ENCODE measurements at regions not wholly inside any gene's neighbourhood (a gene's known extent, or its start where the extent isn't known, plus 50 kb on each side); places are given as distances from the start of the nearest gene placed in this dataset.

DNA sequence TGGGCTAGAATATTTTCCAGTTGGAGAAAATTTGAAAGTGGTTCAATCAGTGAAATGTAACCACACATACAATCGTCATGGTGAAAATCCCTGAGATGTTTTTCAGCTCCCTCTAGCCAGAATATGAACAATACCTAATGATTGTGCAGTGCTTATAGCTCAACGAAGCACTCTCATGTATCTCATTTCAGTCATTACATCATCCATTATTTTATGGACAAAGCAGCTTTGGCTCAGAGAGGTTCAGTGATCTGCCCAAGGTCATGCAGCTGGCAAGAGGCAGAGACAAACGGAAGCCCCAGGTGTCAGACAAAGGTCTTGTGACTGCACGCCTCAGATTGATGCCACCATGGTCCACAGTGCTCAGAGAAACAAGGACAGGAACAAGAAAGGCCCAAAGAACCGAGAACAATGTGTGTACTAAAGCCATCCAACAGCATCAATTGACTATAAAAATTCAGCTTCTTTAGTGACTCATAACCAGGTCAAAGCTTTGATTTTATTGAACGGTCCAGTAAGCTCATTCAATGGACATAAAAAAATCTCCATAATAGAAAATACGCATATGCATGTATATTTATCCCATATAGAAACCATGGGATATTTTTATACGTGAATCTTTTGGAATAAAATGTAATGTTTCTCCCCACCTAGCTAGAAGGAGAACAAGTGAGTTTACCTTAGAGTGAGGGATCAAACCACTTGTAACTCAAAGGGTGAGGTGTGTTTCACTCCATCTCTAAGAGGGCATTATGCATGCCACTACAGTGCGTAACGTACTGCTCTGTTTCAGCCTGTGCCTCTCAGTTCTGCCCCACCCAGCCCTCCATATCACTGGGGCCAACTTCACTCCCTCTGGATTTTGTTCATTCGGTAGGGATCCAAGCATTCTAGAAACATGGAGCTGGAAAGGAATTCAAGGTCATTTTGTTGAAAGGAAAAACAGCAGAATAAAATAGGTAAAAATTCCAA, 141.8 kb downstream of the GRIN2B start:
- Histone ChIP-seq H3K9me3 (replicated peaks; ENCODE audit: low read length) (no peaks in the 10 kb centered on the region), H3K4me2 (ENCODE audit: low read length) (no peak overlapping the region), H3K36me3 (ENCODE audit: insufficient read depth, low read length) (no peaks in the 10 kb centered on the region), H3K9ac (ENCODE audit: low read depth, low read length) (no peak overlapping the region), H3K4me3 (ENCODE audit: low read length) (no peak overlapping the region), H3K27me3 (ENCODE audit: control insufficient read depth, insufficient read depth, low read length) (no peaks in the 10 kb centered on the region), H3K4me1 (ENCODE audit: control insufficient read depth, insufficient read depth, low read length) (no peaks in the 10 kb centered on the region)

DNA sequence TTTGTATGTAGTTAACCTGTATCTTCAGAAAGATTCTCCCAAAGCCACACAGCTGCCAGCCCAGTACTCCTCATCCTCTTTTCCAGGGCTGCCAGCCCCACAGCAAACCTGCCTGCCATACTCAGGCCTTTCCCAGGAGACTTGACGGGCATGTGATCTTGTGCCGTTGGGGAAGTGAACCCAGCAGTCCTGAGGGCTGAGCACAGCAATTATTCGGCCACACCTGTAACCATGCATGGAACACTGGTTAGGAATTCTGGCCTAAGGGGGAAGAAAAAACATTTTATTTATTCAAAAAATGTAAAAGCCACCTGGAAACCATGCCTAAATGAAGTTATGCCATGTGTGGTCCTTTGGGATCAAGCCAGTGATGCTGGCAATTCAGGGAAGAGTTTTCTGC, 145.3 kb downstream of the GRIN2B start:
- Histone ChIP-seq H3K9me3 (replicated peaks; ENCODE audit: low read length) (no peaks in the 10 kb centered on the region), H3K36me3 (ENCODE audit: insufficient read depth, low read length) (no peaks in the 10 kb centered on the region), H3K4me1 (ENCODE audit: control insufficient read depth, insufficient read depth, low read length) (no peaks in the 10 kb centered on the region), H3K4me3 (ENCODE audit: low read length) (no peak overlapping the region), H3K9ac (ENCODE audit: low read depth, low read length) (no peak overlapping the region), H3K27me3 (ENCODE audit: control insufficient read depth, insufficient read depth, low read length) (no peaks in the 10 kb centered on the region), H3K4me2 (ENCODE audit: low read length) (no peak overlapping the region)

DNA sequence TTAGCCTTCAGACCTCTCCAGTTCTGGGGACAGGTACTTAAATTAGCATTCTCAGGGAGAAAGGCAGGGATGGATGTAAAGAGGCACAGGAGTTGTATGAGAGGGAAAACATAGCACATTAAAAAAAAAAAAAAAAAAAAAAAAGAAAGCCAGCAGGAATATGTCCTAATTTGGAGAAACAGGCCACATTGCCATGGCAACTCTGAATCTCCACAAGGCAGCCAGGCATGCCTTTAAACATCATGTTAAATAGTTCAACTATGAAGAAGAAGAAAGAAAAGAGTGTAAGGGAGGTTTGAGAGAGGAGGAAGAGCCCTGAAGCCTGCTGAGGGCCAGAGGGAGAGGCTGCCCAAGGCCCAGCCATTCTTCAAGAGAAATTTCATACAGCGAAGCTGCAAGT, 145.8 kb downstream of the GRIN2B start:
- no peak overlapping the region for H3K4me2 ChIP-seq (ENCODE audit: low read length)
- no peak overlapping the region for H3K9ac ChIP-seq (ENCODE audit: low read depth, low read length)
- H3K36me3 ChIP-seq (ENCODE audit: insufficient read depth, low read length), result no peaks in the 10 kb centered on the region
- H3K9me3 ChIP-seq (replicated peaks; ENCODE audit: low read length), result no peaks in the 10 kb centered on the region
- H3K27me3 ChIP-seq (ENCODE audit: control insufficient read depth, insufficient read depth, low read length), result no peaks in the 10 kb centered on the region
- no peaks in the 10 kb centered on the region for H3K4me1 ChIP-seq (ENCODE audit: control insufficient read depth, insufficient read depth, low read length)
- no peak overlapping the region for H3K4me3 ChIP-seq (ENCODE audit: low read length)

DNA sequence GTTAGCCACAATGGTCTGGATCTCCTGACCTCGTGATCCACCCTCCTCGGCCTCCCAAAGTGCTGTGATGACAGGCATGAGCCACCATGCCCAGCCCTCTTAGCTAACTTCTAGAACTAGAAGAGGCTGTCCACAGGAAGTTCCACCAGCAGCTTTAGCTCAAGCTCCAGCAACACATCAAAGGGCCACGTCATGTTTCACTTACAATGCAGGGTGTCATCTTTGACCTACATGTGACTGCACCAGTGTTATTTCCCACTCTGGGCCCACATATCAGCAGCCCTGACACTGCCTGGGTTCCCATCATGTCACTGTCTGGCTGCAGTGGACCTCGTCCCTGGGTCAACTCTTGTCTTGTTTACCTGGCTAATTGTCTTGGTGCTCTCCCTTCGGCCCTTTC, 147.2 kb downstream of the GRIN2B start:
- Histone ChIP-seq H3K9ac (ENCODE audit: low read depth, low read length) (no peak overlapping the region), H3K4me2 (ENCODE audit: low read length) (no peak overlapping the region), H3K4me1 (ENCODE audit: control insufficient read depth, insufficient read depth, low read length) (no peaks in the 10 kb centered on the region), H3K27me3 (ENCODE audit: control insufficient read depth, insufficient read depth, low read length) (no peaks in the 10 kb centered on the region), H3K9me3 (replicated peaks; ENCODE audit: low read length) (no peaks in the 10 kb centered on the region), H3K36me3 (ENCODE audit: insufficient read depth, low read length) (no peaks in the 10 kb centered on the region), H3K4me3 (ENCODE audit: low read length) (no peak overlapping the region)

DNA sequence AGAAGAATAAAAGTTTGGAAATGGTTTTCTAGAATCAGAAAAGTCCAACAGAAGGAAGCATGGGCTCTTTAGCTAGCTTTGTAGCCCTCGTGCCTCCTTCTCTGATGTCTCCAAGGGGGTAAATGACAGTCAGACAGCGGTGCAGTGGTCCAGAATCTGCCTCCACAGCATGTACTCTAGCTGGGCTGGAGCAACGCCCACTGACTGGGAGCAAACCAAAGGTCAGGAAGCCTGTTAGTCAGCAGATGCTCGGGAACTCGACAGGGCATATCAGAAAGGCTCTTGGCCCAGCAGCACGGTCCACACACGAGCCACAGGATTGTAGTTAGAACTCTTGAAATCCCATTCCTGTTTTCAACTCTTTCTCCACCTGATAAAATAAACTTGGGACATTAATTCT, 164.3 kb downstream of the GRIN2B start:
- Histone ChIP-seq H3K4me3 (ENCODE audit: low read length) (no peak overlapping the region), H3K4me1 (ENCODE audit: control insufficient read depth, insufficient read depth, low read length) (no peaks in the 10 kb centered on the region), H3K9me3 (replicated peaks; ENCODE audit: low read length) (no peaks in the 10 kb centered on the region), H3K27me3 (ENCODE audit: control insufficient read depth, insufficient read depth, low read length) (no peaks in the 10 kb centered on the region), H3K36me3 (ENCODE audit: insufficient read depth, low read length) (no peaks in the 10 kb centered on the region), H3K4me2 (ENCODE audit: low read length) (no peak overlapping the region), H3K9ac (ENCODE audit: low read depth, low read length) (no peak overlapping the region)

DNA sequence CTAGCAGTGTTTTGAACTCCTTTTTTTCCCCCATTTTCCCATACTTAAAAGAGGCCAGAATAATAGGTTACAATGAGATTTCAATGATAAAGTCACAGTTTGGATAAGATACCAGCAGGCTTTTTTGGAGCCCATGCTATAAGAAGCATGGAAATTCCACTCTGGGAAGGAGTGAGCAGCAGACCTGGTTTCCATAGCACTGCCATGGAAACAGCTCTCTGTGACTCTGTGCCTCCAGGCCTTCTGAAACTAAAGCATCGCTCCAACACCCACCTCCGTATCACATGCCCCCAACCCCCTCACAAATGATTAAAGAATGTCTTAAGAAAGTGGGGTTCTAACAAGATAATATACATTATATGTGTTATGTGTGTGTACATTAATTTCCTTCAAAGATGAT, 165.0 kb downstream of the GRIN2B start:
- H3K9ac ChIP-seq (ENCODE audit: low read depth, low read length), result no peak overlapping the region
- no peaks in the 10 kb centered on the region for H3K9me3 ChIP-seq (replicated peaks; ENCODE audit: low read length)
- no peaks in the 10 kb centered on the region for H3K4me1 ChIP-seq (ENCODE audit: control insufficient read depth, insufficient read depth, low read length)
- H3K4me2 ChIP-seq (ENCODE audit: low read length), result no peak overlapping the region
- H3K4me3 ChIP-seq (ENCODE audit: low read length), result no peak overlapping the region
- no peaks in the 10 kb centered on the region for H3K27me3 ChIP-seq (ENCODE audit: control insufficient read depth, insufficient read depth, low read length)
- no peaks in the 10 kb centered on the region for H3K36me3 ChIP-seq (ENCODE audit: insufficient read depth, low read length)

DNA sequence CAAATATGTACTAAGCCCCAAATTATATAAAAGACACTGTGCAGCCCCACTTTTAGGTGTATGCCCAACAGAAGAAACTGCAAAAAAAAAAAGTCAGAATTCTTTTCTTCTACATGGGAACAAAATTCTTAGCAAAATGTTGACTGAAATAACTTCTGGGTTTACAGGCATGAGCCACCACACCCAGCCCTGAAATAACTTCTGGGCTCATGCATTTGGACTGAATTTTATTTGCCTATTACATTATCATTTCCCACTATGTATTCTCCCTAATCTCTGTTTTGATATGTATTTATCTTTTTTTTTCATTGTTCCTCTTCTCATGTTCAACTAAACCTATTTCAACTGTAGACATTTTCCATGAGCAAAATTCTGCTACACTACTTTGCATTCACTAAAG, 169.2 kb downstream of the GRIN2B start:
- Histone ChIP-seq H3K4me1 (ENCODE audit: control insufficient read depth, insufficient read depth, low read length) (no peaks in the 10 kb centered on the region), H3K9me3 (replicated peaks; ENCODE audit: low read length) (no peaks in the 10 kb centered on the region), H3K9ac (ENCODE audit: low read depth, low read length) (no peak overlapping the region), H3K36me3 (ENCODE audit: insufficient read depth, low read length) (no peaks in the 10 kb centered on the region), H3K4me2 (ENCODE audit: low read length) (no peak overlapping the region), H3K27me3 (ENCODE audit: control insufficient read depth, insufficient read depth, low read length) (no peaks in the 10 kb centered on the region), H3K4me3 (ENCODE audit: low read length) (no peak overlapping the region)

DNA sequence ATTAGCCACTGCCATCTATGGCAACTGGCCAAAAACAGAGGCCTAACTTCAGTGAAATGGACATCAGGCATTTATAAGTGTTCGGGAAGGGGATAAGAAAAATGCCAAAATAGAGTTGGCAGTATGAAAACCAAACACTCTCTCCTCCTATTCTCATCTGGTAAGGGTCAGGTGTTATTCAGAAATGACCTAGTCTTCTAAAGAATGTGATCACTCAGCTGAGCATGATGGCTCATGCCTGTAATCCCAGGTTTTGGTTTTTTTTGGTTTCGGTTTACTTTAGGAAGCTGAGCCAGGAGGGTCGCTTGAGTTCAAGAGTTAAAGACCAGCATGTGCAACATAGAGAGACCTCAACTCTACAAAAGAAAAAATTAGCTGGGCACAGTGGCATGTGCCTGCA, 170.3 kb downstream of the GRIN2B start:
- H3K4me3 ChIP-seq (ENCODE audit: low read length), result no peak overlapping the region
- H3K9ac ChIP-seq (ENCODE audit: low read depth, low read length), result no peak overlapping the region
- H3K27me3 ChIP-seq (ENCODE audit: control insufficient read depth, insufficient read depth, low read length), result no peaks in the 10 kb centered on the region
- H3K4me1 ChIP-seq (ENCODE audit: control insufficient read depth, insufficient read depth, low read length), result no peaks in the 10 kb centered on the region
- no peaks in the 10 kb centered on the region for H3K36me3 ChIP-seq (ENCODE audit: insufficient read depth, low read length)
- H3K4me2 ChIP-seq (ENCODE audit: low read length), result no peak overlapping the region
- no peaks in the 10 kb centered on the region for H3K9me3 ChIP-seq (replicated peaks; ENCODE audit: low read length)

DNA sequence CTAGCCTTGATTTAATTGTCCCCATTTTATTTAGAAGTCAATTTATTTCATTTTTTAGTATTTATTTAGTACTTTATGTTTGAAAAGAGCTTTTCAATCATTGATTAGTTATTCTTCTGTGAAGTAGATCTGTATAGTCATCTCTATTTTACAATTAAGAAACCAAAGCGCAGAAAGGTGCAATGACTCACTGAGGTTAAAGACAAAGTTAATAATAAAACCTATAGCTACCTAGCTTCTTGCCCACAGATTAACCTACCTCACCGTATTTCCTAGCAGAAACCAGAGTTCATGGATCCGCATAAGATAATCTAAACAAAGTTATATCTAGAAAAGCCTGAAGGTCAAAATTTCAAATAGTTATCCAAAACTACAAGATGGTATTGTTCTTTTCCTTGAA, 176.4 kb downstream of the GRIN2B start:
- Histone ChIP-seq H3K27me3 (ENCODE audit: control insufficient read depth, insufficient read depth, low read length) (no peaks in the 10 kb centered on the region), H3K9ac (ENCODE audit: low read depth, low read length) (no peak overlapping the region), H3K36me3 (ENCODE audit: insufficient read depth, low read length) (no peaks in the 10 kb centered on the region), H3K4me1 (ENCODE audit: control insufficient read depth, insufficient read depth, low read length) (no peaks in the 10 kb centered on the region), H3K4me3 (ENCODE audit: low read length) (no peak overlapping the region), H3K4me2 (ENCODE audit: low read length) (no peak overlapping the region), H3K9me3 (replicated peaks; ENCODE audit: low read length) (no peaks in the 10 kb centered on the region)

DNA sequence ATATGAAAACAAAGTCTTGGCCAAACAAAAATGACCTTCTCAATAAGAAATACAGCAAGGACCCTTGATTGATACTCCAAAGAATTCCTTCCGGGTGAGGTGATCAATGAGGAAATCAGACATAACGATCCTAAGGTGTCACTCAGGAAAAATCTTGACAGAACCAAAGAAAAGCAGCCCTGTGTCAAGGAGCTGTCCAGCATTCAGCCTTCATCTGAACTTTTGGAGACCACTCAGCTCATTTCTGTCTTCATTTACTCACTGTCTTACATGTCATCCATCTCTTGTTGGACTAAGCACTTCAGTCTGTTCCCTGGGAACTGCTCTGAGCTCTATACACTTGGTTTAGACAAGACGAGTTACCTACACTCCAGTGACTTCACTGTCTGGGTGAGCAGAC, 179.9 kb downstream of the GRIN2B start:
- Histone ChIP-seq H3K4me2 (ENCODE audit: low read length) (no peak overlapping the region), H3K9ac (ENCODE audit: low read depth, low read length) (no peak overlapping the region), H3K4me3 (ENCODE audit: low read length) (no peak overlapping the region), H3K4me1 (ENCODE audit: control insufficient read depth, insufficient read depth, low read length) (no peaks in the 10 kb centered on the region), H3K9me3 (replicated peaks; ENCODE audit: low read length) (no peaks in the 10 kb centered on the region), H3K36me3 (ENCODE audit: insufficient read depth, low read length) (no peaks in the 10 kb centered on the region), H3K27me3 (ENCODE audit: control insufficient read depth, insufficient read depth, low read length) (no peaks in the 10 kb centered on the region)

DNA sequence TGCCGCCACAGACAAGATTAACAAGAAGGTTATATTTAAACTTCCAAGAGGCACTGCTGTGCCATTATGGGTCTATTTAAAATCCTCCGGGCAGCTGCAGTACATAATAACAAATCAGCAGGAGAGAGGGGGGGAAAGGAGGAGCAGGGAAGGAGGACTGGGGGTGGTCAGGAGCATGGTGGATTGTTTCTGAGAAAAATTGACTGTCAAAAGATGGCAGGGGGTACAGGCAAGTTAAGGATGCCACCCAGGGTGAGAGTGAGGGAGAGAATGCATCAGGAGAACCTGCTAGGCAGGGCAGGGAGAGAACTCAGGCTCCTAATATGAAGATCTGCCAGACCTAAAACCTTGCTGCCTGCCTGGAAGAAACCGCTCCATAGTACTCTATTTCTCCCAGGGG, 181.8 kb downstream of the GRIN2B start:
- no peak overlapping the region for H3K4me3 ChIP-seq (ENCODE audit: low read length)
- H3K36me3 ChIP-seq (ENCODE audit: insufficient read depth, low read length), result no peaks in the 10 kb centered on the region
- H3K4me1 ChIP-seq (ENCODE audit: control insufficient read depth, insufficient read depth, low read length), result no peaks in the 10 kb centered on the region
- no peaks in the 10 kb centered on the region for H3K9me3 ChIP-seq (replicated peaks; ENCODE audit: low read length)
- no peak overlapping the region for H3K4me2 ChIP-seq (ENCODE audit: low read length)
- H3K27me3 ChIP-seq (ENCODE audit: control insufficient read depth, insufficient read depth, low read length), result no peaks in the 10 kb centered on the region
- H3K9ac ChIP-seq (ENCODE audit: low read depth, low read length), result no peak overlapping the region

DNA sequence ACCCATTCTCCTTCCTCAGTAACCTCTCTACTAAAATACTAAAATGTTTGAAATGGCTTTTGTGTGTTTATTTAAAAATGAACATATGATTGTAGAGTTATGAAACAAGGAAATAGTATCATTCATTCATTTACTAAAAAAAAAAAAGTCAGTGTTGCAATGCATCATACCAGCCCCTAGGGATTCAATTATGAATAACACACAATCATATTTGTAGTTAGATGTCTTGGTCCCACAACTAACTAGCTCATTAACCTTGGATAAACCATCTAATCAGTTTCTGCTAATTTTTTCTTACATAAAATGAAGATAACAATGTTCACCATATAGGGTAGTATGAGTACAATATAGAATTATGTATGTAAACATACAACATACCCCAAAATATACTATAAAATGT, 183.2 kb downstream of the GRIN2B start:
- H3K4me1 ChIP-seq (ENCODE audit: control insufficient read depth, insufficient read depth, low read length), result no peaks in the 10 kb centered on the region
- no peak overlapping the region for H3K9ac ChIP-seq (ENCODE audit: low read depth, low read length)
- no peak overlapping the region for H3K4me2 ChIP-seq (ENCODE audit: low read length)
- H3K4me3 ChIP-seq (ENCODE audit: low read length), result no peak overlapping the region
- no peaks in the 10 kb centered on the region for H3K27me3 ChIP-seq (ENCODE audit: control insufficient read depth, insufficient read depth, low read length)
- no peaks in the 10 kb centered on the region for H3K36me3 ChIP-seq (ENCODE audit: insufficient read depth, low read length)
- no peaks in the 10 kb centered on the region for H3K9me3 ChIP-seq (replicated peaks; ENCODE audit: low read length)
